SK-N-SH treated with all-trans-retinoic acid at 6 μM for 48 hours (cell line): ENCODE measurements at regions not wholly inside any gene's neighbourhood (a gene's known extent, or its start where the extent isn't known, plus 50 kb on each side); places are given as distances from the start of the nearest gene placed in this dataset.

Experiments
- ARNTL ChIP-seq: fragments of 450-650 bp; formaldehyde crosslinking; IDR thresholded peaks from 2 replicates; pipeline ENCODE4 v1.5.0; 2020; ENCODE audit warnings: low read depth, mild to moderate bottlenecking, moderate library complexity, borderline replicate concordance
- CSDC2 ChIP-seq: fragments of 250-450 bp; sonication (Bioruptor Pico); IDR thresholded peaks from 2 replicates; pipeline ENCODE4 v1.5.0; 2020; ENCODE audit warnings: mild to moderate bottlenecking, moderate library complexity
- ESRRG ChIP-seq: fragments of 250-450 bp; sonication (Bioruptor Pico); IDR thresholded peaks from 2 replicates; pipeline ENCODE4 v1.6.1; 2021; ENCODE audit warnings: mild to moderate bottlenecking
- ISL1 ChIP-seq: fragments of 250-450 bp; sonication (Bioruptor Pico); IDR thresholded peaks from 2 replicates; pipeline ENCODE4 v2.1.2; 2022; ENCODE audit warnings: mild to moderate bottlenecking, moderate library complexity
- RARB ChIP-seq: fragments of 250-450 bp; sonication (Bioruptor Pico); IDR thresholded peaks from 2 replicates; pipeline ENCODE4 v1.8.0; 2021; ENCODE audit warnings: mild to moderate bottlenecking, moderate library complexity
- ZC3H10 ChIP-seq: fragments of 250-450 bp; sonication (Bioruptor Pico); IDR thresholded peaks from 2 replicates; pipeline ENCODE4 v1.5.1; 2021; ENCODE audit warnings: mild to moderate bottlenecking, moderate library complexity
- ZFP3 ChIP-seq: fragments of 250-450 bp; sonication (Bioruptor Pico); IDR thresholded peaks from 2 replicates; pipeline ENCODE4 v1.5.0; 2020; ENCODE audit warnings: mild to moderate bottlenecking, moderate library complexity
- ZFP30 ChIP-seq: fragments of 450-650 bp; formaldehyde crosslinking; IDR thresholded peaks from 2 replicates; pipeline ENCODE4 v1.5.0; 2022; ENCODE audit warnings: mild to moderate bottlenecking, moderate library complexity
- ZNF565 ChIP-seq: fragments of 450-650 bp; formaldehyde crosslinking; conservative IDR thresholded peaks from 2 replicates; pipeline ENCODE4 v1.5.0; 2020; ENCODE audit warnings: low read depth, mild to moderate bottlenecking, moderate library complexity
- ZNF70 ChIP-seq: fragments of 450-650 bp; formaldehyde crosslinking; IDR thresholded peaks from 2 replicates; pipeline ENCODE4 v1.5.0; 2020; ENCODE audit warnings: mild to moderate bottlenecking, moderate library complexity
- TF ChIP-seq, protein P1 (sequence below): fragments of 250-450 bp; sonication (Bioruptor Pico); IDR thresholded peaks from 2 replicates; pipeline ENCODE4 v1.8.0; 2020; ENCODE audit warnings: mild to moderate bottlenecking, moderate library complexity, borderline replicate concordance
- TF ChIP-seq, protein P2 (sequence below): fragments of 250-450 bp; sonication (Bioruptor Pico); IDR thresholded peaks from 2 replicates; pipeline ENCODE4 v1.5.0; 2020; ENCODE audit warnings: mild to moderate bottlenecking, moderate library complexity
- TF ChIP-seq, protein P3 (sequence below): fragments of 250-450 bp; sonication (Bioruptor Pico); IDR thresholded peaks from 2 replicates; pipeline ENCODE4 v1.5.1; 2020; ENCODE audit warnings: low read depth, mild to moderate bottlenecking, moderate library complexity

DNA sequence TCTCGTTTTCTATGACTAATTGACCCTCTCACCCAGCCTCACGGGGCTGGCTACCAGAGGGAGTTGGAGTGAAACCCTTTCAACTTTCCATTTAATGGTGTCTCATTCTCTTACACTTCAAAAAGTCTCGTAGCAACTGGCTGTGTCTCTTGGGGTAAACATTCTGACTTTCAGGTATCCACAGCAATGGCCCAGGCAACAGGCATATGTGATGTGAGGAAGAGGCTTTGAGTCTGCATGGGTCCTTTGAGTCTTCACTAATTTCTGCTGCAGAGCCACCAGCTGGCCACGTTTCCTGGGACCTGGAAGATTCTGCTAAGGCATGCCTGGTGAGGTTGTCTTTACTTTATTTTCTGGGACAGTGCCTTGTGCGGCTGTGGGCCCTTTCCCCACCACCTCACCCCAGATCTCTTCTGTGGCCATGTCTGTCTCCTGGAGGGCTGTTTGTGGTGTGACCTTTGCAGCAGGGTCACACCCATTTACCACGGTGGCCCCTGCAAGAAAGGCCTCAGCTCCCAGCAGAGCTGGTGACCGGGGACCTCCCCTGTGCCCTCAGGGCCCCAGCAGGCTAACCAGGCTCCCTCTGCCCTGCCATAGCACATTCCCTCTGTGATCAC lies 112.5 kb upstream of the FRG1 start:
- TF ChIP-seq ZC3H10 (CRISPR knock-in tag) (no peak), ZFP30 (CRISPR knock-in tag) (no peak), CSDC2 (CRISPR knock-in tag) (no peak), ZNF565 (CRISPR knock-in tag) (no peak), ZFP3 (CRISPR knock-in tag) (no peak), ISL1 (CRISPR knock-in tag) (no peak), ARNTL (CRISPR knock-in tag) (no peak), ESRRG (CRISPR knock-in tag) (no peak), RARB (CRISPR knock-in tag) (no peak), ZNF70 (CRISPR knock-in tag) (no peak)
- TF ChIP-seq, protein P1, sequence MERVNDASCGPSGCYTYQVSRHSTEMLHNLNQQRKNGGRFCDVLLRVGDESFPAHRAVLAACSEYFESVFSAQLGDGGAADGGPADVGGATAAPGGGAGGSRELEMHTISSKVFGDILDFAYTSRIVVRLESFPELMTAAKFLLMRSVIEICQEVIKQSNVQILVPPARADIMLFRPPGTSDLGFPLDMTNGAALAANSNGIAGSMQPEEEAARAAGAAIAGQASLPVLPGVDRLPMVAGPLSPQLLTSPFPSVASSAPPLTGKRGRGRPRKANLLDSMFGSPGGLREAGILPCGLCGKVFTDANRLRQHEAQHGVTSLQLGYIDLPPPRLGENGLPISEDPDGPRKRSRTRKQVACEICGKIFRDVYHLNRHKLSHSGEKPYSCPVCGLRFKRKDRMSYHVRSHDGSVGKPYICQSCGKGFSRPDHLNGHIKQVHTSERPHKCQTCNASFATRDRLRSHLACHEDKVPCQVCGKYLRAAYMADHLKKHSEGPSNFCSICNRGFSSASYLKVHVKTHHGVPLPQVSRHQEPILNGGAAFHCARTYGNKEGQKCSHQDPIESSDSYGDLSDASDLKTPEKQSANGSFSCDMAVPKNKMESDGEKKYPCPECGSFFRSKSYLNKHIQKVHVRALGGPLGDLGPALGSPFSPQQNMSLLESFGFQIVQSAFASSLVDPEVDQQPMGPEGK (CRISPR knock-in tag) = no peak
- TF ChIP-seq, protein P2, sequence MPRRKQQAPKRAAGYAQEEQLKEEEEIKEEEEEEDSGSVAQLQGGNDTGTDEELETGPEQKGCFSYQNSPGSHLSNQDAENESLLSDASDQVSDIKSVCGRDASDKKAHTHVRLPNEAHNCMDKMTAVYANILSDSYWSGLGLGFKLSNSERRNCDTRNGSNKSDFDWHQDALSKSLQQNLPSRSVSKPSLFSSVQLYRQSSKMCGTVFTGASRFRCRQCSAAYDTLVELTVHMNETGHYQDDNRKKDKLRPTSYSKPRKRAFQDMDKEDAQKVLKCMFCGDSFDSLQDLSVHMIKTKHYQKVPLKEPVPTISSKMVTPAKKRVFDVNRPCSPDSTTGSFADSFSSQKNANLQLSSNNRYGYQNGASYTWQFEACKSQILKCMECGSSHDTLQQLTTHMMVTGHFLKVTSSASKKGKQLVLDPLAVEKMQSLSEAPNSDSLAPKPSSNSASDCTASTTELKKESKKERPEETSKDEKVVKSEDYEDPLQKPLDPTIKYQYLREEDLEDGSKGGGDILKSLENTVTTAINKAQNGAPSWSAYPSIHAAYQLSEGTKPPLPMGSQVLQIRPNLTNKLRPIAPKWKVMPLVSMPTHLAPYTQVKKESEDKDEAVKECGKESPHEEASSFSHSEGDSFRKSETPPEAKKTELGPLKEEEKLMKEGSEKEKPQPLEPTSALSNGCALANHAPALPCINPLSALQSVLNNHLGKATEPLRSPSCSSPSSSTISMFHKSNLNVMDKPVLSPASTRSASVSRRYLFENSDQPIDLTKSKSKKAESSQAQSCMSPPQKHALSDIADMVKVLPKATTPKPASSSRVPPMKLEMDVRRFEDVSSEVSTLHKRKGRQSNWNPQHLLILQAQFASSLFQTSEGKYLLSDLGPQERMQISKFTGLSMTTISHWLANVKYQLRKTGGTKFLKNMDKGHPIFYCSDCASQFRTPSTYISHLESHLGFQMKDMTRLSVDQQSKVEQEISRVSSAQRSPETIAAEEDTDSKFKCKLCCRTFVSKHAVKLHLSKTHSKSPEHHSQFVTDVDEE (CRISPR knock-in tag) = no peak
- TF ChIP-seq, protein P3, sequence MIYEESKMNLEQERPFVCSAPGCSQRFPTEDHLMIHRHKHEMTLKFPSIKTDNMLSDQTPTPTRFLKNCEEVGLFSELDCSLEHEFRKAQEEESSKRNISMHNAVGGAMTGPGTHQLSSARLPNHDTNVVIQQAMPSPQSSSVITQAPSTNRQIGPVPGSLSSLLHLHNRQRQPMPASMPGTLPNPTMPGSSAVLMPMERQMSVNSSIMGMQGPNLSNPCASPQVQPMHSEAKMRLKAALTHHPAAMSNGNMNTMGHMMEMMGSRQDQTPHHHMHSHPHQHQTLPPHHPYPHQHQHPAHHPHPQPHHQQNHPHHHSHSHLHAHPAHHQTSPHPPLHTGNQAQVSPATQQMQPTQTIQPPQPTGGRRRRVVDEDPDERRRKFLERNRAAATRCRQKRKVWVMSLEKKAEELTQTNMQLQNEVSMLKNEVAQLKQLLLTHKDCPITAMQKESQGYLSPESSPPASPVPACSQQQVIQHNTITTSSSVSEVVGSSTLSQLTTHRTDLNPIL (CRISPR knock-in tag) = no peak
